Liver (tissue), 8 donors: ENCODE measurements at regions not wholly inside any gene's neighbourhood (a gene's known extent, or its start where the extent isn't known, plus 50 kb on each side); places are given as distances from the start of the nearest gene placed in this dataset.

ENCODE experiments used
- DNase-seq: peaks from one replicate; pipeline ENCODE4 v3.0.0-alpha.2; 2017; ENCODE audit warnings: low spot score
- H3K27ac ChIP-seq, 2 donors: one replicate each; pipeline ENCODE4 v1.7.0; 2013; ENCODE audit warnings: inconsistent platforms in 2 of 2, low read length in 2 of 2, control low read depth in 1 of 2, low read depth in 1 of 2, mild to moderate bottlenecking in 1 of 2
- H3K27me3 ChIP-seq, 4 donors: one replicate each; pipeline versions ENCODE4 v1.6.1 to v1.7.0; 2013; ENCODE audit warnings: low read length in 3 of 4, inconsistent platforms in 1 of 4, mild to moderate bottlenecking in 1 of 4, moderate library complexity in 1 of 4; ENCODE audit not compliant: control insufficient read depth in 4 of 4, insufficient read depth in 4 of 4
- H3K36me3 ChIP-seq, 4 donors: one replicate each; pipeline versions ENCODE4 v1.6.1 to v1.7.0; 2013; ENCODE audit warnings: low read length in 3 of 4, mild to moderate bottlenecking in 3 of 4, low read depth in 1 of 4, moderate library complexity in 1 of 4; ENCODE audit not compliant: control insufficient read depth in 4 of 4, insufficient read depth in 3 of 4
- H3K4me1 ChIP-seq, 4 donors: one replicate each; pipeline versions ENCODE4 v1.6.1 to v1.7.0; 2013; ENCODE audit warnings: low read length in 3 of 4, mild to moderate bottlenecking in 3 of 4, moderate library complexity in 1 of 4; ENCODE audit not compliant: control insufficient read depth in 4 of 4, insufficient read depth in 4 of 4
- H3K4me3 ChIP-seq, 3 donors: one replicate each; pipeline versions ENCODE4 v1.6.1 to v1.7.0; 2013; ENCODE audit warnings: low read length in 3 of 3, control low read depth in 1 of 3, low read depth in 1 of 3, mild to moderate bottlenecking in 1 of 3
- H3K9ac ChIP-seq, 2 donors: one replicate each; pipeline ENCODE4 v1.7.0; 2013; ENCODE audit warnings: low read length in 2 of 2, mild to moderate bottlenecking in 2 of 2, moderate library complexity in 2 of 2, control low read depth in 1 of 2, low read depth in 1 of 2
- H3K9me3 ChIP-seq, 4 donors: one replicate each; pipeline versions ENCODE4 v1.6.1 to v1.7.0; 2013; ENCODE audit warnings: low read length in 3 of 4; ENCODE audit not compliant: control insufficient read depth in 4 of 4
- CTCF ChIP-seq: fragments of 150-350 bp; IDR thresholded peaks from 2 replicates; pipeline ENCODE4 v1.5.1; 2017; ENCODE audit warnings: improper control_type of control experiment, low read depth, low read length; ENCODE audit not compliant: missing input control
- EGR1 ChIP-seq, 2 donors: IDR thresholded peaks; 2 replicates each; pipeline ENCODE4 v1.6.1; 2016 to 2018; ENCODE audit warnings: antibody characterized with exemption in 2 of 2, low read depth in 2 of 2
- FOXA1 ChIP-seq: IDR thresholded peaks from 2 replicates; pipeline ENCODE4 v1.6.1; 2016; ENCODE audit warnings: antibody characterized with exemption
- FOXA2 ChIP-seq: IDR thresholded peaks from 2 replicates; pipeline ENCODE4 v1.6.1; 2016; ENCODE audit warnings: antibody characterized with exemption
- GABPA ChIP-seq, 2 donors: IDR thresholded peaks in 1 of 2; conservative IDR thresholded peaks in 1 of 2; 2 replicates each; pipeline ENCODE4 v1.6.1; 2016; ENCODE audit warnings: antibody characterized with exemption in 2 of 2, mild to moderate bottlenecking in 1 of 2, moderate library complexity in 1 of 2
- HNF4A ChIP-seq, 2 donors: conservative IDR thresholded peaks; 2 replicates each; pipeline ENCODE4 v1.6.1; 2016; ENCODE audit warnings: antibody characterized with exemption in 2 of 2, mild to moderate bottlenecking in 2 of 2
- HNF4G ChIP-seq: IDR thresholded peaks from 2 replicates; pipeline ENCODE4 v1.6.1; 2016; ENCODE audit warnings: antibody characterized with exemption
- JUND ChIP-seq, 2 donors: IDR thresholded peaks; 2 replicates each; pipeline ENCODE4 v1.6.1; 2016; ENCODE audit warnings: antibody characterized with exemption in 2 of 2
- NR2F2 ChIP-seq: IDR thresholded peaks from 2 replicates; pipeline ENCODE4 v1.6.1; 2016; ENCODE audit warnings: antibody characterized with exemption
- RAD21 ChIP-seq, 2 donors: IDR thresholded peaks; 2 replicates each; pipeline ENCODE4 v1.6.1; 2016; ENCODE audit warnings: antibody characterized with exemption in 2 of 2, mild to moderate bottlenecking in 2 of 2
- RXRA ChIP-seq, 2 donors: IDR thresholded peaks; 2 replicates each; pipeline ENCODE4 v1.6.1; 2017 to 2018; ENCODE audit warnings: antibody characterized with exemption in 2 of 2, mild to moderate bottlenecking in 1 of 2
- SP1 ChIP-seq: IDR thresholded peaks from 2 replicates; pipeline ENCODE4 v1.6.1; 2018; ENCODE audit warnings: antibody characterized with exemption, mild to moderate bottlenecking
- TAF1 ChIP-seq: conservative IDR thresholded peaks from 2 replicates; pipeline ENCODE4 v1.6.1; 2016; ENCODE audit warnings: antibody characterized with exemption, mild to moderate bottlenecking
- YY1 ChIP-seq: IDR thresholded peaks from 2 replicates; pipeline ENCODE4 v1.6.1; 2016; ENCODE audit warnings: antibody characterized with exemption, mild to moderate bottlenecking
- WGBS: extraction: QIAGEN DNeasy Blood & Tissue Kit; methylation state at CpG from one replicate; pipeline ENCODE4 v1.1.7; 2013; 5-methylcytosine and 5-hydroxymethylcytosine counted together
- TF ChIP-seq, protein P1 (sequence below): IDR thresholded peaks from 2 replicates; pipeline ENCODE4 v1.6.1; 2016; ENCODE audit warnings: antibody characterized with exemption, mild to moderate bottlenecking
- TF ChIP-seq, protein P2 (sequence below): IDR thresholded peaks from 2 replicates; pipeline ENCODE4 v1.6.1; 2016; ENCODE audit warnings: antibody characterized with exemption
- donor health status: healthy.
- donor health status: healthy.
- donor health status: healthy.
- donor health status: healthy.
- donor health status: healthy.

- no peaks in the 10 kb centered on the region for H3K27me3 ChIP-seq
- H3K36me3 ChIP-seq, result no peaks in the 10 kb centered on the region
- TF ChIP-seq FOXA1 (no peak), EGR1 (IDR thresholded peaks at IDR 0.05; ENCODE audit: low read depth in 2 of 2) (no peak), FOXA2 (no peak), JUND (IDR thresholded peaks at IDR 0.05) (no peak), SP1 (no peak), YY1 (no peak), HNF4G (no peak), RXRA (IDR thresholded peaks at IDR 0.05) (no peak), GABPA (IDR thresholded peaks at IDR 0.05 in 1 of 2, conservative IDR thresholded peaks at IDR 0.05 in 1 of 2) (no peak), HNF4A (conservative IDR thresholded peaks at IDR 0.05) (no peak), TAF1 (no peak), CTCF (no peak), RAD21 (IDR thresholded peaks at IDR 0.05) (no peak), NR2F2 (no peak)
- TF ChIP-seq, protein P1, sequence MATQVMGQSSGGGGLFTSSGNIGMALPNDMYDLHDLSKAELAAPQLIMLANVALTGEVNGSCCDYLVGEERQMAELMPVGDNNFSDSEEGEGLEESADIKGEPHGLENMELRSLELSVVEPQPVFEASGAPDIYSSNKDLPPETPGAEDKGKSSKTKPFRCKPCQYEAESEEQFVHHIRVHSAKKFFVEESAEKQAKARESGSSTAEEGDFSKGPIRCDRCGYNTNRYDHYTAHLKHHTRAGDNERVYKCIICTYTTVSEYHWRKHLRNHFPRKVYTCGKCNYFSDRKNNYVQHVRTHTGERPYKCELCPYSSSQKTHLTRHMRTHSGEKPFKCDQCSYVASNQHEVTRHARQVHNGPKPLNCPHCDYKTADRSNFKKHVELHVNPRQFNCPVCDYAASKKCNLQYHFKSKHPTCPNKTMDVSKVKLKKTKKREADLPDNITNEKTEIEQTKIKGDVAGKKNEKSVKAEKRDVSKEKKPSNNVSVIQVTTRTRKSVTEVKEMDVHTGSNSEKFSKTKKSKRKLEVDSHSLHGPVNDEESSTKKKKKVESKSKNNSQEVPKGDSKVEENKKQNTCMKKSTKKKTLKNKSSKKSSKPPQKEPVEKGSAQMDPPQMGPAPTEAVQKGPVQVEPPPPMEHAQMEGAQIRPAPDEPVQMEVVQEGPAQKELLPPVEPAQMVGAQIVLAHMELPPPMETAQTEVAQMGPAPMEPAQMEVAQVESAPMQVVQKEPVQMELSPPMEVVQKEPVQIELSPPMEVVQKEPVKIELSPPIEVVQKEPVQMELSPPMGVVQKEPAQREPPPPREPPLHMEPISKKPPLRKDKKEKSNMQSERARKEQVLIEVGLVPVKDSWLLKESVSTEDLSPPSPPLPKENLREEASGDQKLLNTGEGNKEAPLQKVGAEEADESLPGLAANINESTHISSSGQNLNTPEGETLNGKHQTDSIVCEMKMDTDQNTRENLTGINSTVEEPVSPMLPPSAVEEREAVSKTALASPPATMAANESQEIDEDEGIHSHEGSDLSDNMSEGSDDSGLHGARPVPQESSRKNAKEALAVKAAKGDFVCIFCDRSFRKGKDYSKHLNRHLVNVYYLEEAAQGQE, result no peak
- TF ChIP-seq, protein P2, sequence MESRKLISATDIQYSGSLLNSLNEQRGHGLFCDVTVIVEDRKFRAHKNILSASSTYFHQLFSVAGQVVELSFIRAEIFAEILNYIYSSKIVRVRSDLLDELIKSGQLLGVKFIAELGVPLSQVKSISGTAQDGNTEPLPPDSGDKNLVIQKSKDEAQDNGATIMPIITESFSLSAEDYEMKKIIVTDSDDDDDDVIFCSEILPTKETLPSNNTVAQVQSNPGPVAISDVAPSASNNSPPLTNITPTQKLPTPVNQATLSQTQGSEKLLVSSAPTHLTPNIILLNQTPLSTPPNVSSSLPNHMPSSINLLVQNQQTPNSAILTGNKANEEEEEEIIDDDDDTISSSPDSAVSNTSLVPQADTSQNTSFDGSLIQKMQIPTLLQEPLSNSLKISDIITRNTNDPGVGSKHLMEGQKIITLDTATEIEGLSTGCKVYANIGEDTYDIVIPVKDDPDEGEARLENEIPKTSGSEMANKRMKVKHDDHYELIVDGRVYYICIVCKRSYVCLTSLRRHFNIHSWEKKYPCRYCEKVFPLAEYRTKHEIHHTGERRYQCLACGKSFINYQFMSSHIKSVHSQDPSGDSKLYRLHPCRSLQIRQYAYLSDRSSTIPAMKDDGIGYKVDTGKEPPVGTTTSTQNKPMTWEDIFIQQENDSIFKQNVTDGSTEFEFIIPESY, result no peak
- H3K27ac ChIP-seq, result no peak overlapping the region
- H3K4me3 ChIP-seq, result no peak overlapping the region
- H3K9ac ChIP-seq, result no peak overlapping the region
- no peaks in the 10 kb centered on the region for H3K4me1 ChIP-seq
- peaks cover 0 to 2% (median 0%) of the 10 kb centered on the region in 4 donors for H3K9me3 ChIP-seq
- DNase-seq, result no peak
- 83% methylated on average over 2 of the region's 2 CpGs for WGBS
Observed at GRCh38 chr18:53874103-53874502, 350.4 kb downstream of the MBD2 start.

- Histone ChIP-seq H3K27me3 (peaks cover 0 to 3% (median 0%) of the 10 kb centered on the region in 4 donors), H3K9ac (no peak overlapping the region), H3K4me3 (no peak overlapping the region), H3K36me3 (no peaks in the 10 kb centered on the region), H3K9me3 (no peaks in the 10 kb centered on the region), H3K4me1 (no peaks in the 10 kb centered on the region), H3K27ac (no peak overlapping the region)
- no peak for TF ChIP-seq FOXA1
- no peak for DNase-seq
- 52% methylated on average over 5 of the region's 5 CpGs for WGBS
Observed at GRCh38 chr18:53864770-53865169, 359.7 kb downstream of the MBD2 start.
